H1 (cell line): ENCODE measurements at regions not wholly inside any gene's neighbourhood (a gene's known extent, or its start where the extent isn't known, plus 50 kb on each side); places are given as distances from the start of the nearest gene placed in this dataset.
A peak's percentile ranks its signal among the peaks of the same experiment; 100 is the strongest.

Experiments used
- CTCF ChIA-PET: fragments of 300-600 bp; sonication (Branson Sonifier 250); formaldehyde crosslinking; loops from one replicate; lab custom pipeline; 2021; ENCODE audit not compliant: partially characterized antibody; lab: Charles Lee
- POLR2A ChIA-PET: fragments of 300-600 bp; sonication (Branson Sonifier 250); formaldehyde crosslinking; loops from one replicate; lab custom pipeline; 2021; ENCODE audit warnings: inconsistent platforms; ENCODE audit not compliant: partially characterized antibody; lab: Charles Lee
- DNase-seq, 2 experiments: peaks; one replicate each; pipeline versions ENCODE4 v3.0.0 to v3.0.0-alpha.2; 2010 to 2022; ENCODE audit warnings: low spot score in 2 of 2, low read depth in 1 of 2, mixed read lengths in 1 of 2
- FAIRE-seq: peaks from 2 replicates; lab custom pipeline; 2011; peaks lifted over from hg19 to GRCh38; lab: Jason Lieb, UNC
- H2AFZ ChIP-seq: 2 replicates; pipeline ENCODE4 v1.8.1; 2012; ENCODE audit warnings: low read length, inconsistent platforms
- H2AK5ac ChIP-seq: 2 replicates; pipeline ENCODE4 v1.6.1; 2013; ENCODE audit warnings: low read depth, low read length
- H2BK120ac ChIP-seq: replicated peaks from 2 replicates; pipeline ENCODE3; 2013; ENCODE audit warnings: low read depth, low read length, inconsistent platforms
- H2BK12ac ChIP-seq: 2 replicates; pipeline ENCODE4 v1.6.1; 2013; ENCODE audit warnings: low read depth, low read length
- H2BK15ac ChIP-seq: 2 replicates; pipeline ENCODE4 v1.6.1; 2013; ENCODE audit warnings: low read length
- H2BK20ac ChIP-seq: 2 replicates; pipeline ENCODE4 v1.6.1; 2013; ENCODE audit warnings: low read length
- H2BK5ac ChIP-seq: 2 replicates; pipeline ENCODE4 v1.6.1; 2013; ENCODE audit warnings: low read depth, low read length
- H3K14ac ChIP-seq: 2 replicates; pipeline ENCODE4 v1.6.1; 2013; ENCODE audit warnings: inconsistent platforms; ENCODE audit not compliant: insufficient read length
- H3K18ac ChIP-seq: 2 replicates; pipeline ENCODE4 v1.6.1; 2013; ENCODE audit warnings: low read length; ENCODE audit errors: extremely low read depth
- H3K23ac ChIP-seq: 2 replicates; pipeline ENCODE4 v1.6.1; 2013; ENCODE audit warnings: inconsistent platforms; ENCODE audit not compliant: insufficient read length
- H3K23me2 ChIP-seq: 2 replicates; pipeline ENCODE4 v1.6.1; 2013; ENCODE audit warnings: low read depth, low read length
- H3K27ac ChIP-seq: 2 replicates; pipeline ENCODE4 v1.6.1; 2011; ENCODE audit warnings: low read depth, low read length, inconsistent platforms
- H3K27me3 ChIP-seq, 4 experiments: replicated peaks in 1 of 4; 1 replicate in 1 of 4; 2 replicates in 3 of 4; pipeline versions ENCODE4 v1.6.1 to v1.8.1; 2011 to 2013; ENCODE audit warnings: low read length in 3 of 4, mild to moderate bottlenecking in 3 of 4, inconsistent platforms in 2 of 4, mixed read lengths in 2 of 4, moderate library complexity in 1 of 4; ENCODE audit not compliant: control insufficient read depth in 3 of 4, insufficient read depth in 3 of 4; ENCODE audit errors: extremely low read depth in 1 of 4
- H3K36me3 ChIP-seq, 4 experiments: 2 replicates each; pipeline versions ENCODE4 v1.6.1 to v1.8.1; 2011 to 2013; ENCODE audit warnings: mild to moderate bottlenecking in 4 of 4, low read length in 3 of 4, moderate library complexity in 2 of 4, control low read depth in 1 of 4, inconsistent platforms in 1 of 4; ENCODE audit not compliant: insufficient read depth in 4 of 4, control insufficient read depth in 2 of 4
- H3K4ac ChIP-seq: replicated peaks from 2 replicates; pipeline ENCODE3; 2013; ENCODE audit warnings: low read length, low read depth, mixed read lengths, inconsistent platforms; ENCODE audit not compliant: insufficient read length
- H3K4me1 ChIP-seq, 4 experiments: replicated peaks in 1 of 4; 1 replicate in 1 of 4; 2 replicates in 3 of 4; pipeline versions ENCODE4 v1.6.1 to v1.8.1; 2011 to 2013; ENCODE audit warnings: low read length in 3 of 4, inconsistent platforms in 2 of 4, mixed read lengths in 1 of 4; ENCODE audit not compliant: insufficient read depth in 4 of 4, control insufficient read depth in 3 of 4
- H3K4me2 ChIP-seq, 2 experiments: 2 replicates each; pipeline versions ENCODE4 v1.6.1 to v1.8.1; 2011 to 2013; ENCODE audit warnings: low read depth in 2 of 2, low read length in 2 of 2, control low read depth in 1 of 2, inconsistent platforms in 1 of 2, mild to moderate bottlenecking in 1 of 2; ENCODE audit not compliant: insufficient read depth in 1 of 2
- H3K4me3 ChIP-seq, 4 experiments: fragments of 200-600, 300-600 bp in 1 of 4; sonication (generic), shearing (Covaris generic), sonication (Bioruptor Twin) in 1 of 4; 2 replicates each; pipeline versions ENCODE4 v1.5.1 to v1.8.1; 2011 to 2016; ENCODE audit warnings: low read length in 4 of 4, low read depth in 3 of 4, control low read depth in 2 of 4, inconsistent platforms in 2 of 4, mild to moderate bottlenecking in 2 of 4, mixed read lengths in 1 of 4, moderate library complexity in 1 of 4; ENCODE audit not compliant: insufficient read depth in 2 of 4; ENCODE audit errors: extremely low read depth in 1 of 4
- H3K56ac ChIP-seq: replicated peaks from 2 replicates; pipeline ENCODE3; 2013; ENCODE audit warnings: low read depth, mild to moderate bottlenecking, mixed read lengths, low read length, inconsistent platforms; ENCODE audit not compliant: insufficient read length
- H3K79me1 ChIP-seq: 2 replicates; pipeline ENCODE4 v1.6.1; 2013; ENCODE audit warnings: low read depth, low read length, control low read depth
- H3K79me2 ChIP-seq, 2 experiments: 2 replicates each; pipeline versions ENCODE4 v1.6.1 to v1.8.1; 2012 to 2013; ENCODE audit warnings: low read length in 2 of 2, mild to moderate bottlenecking in 2 of 2, inconsistent platforms in 1 of 2; ENCODE audit not compliant: insufficient read depth in 2 of 2, control insufficient read depth in 1 of 2
- H3K9ac ChIP-seq, 4 experiments: replicated peaks in 1 of 4; 1 replicate in 1 of 4; 2 replicates in 3 of 4; pipeline versions ENCODE4 v1.6.1 to v1.8.1; 2011 to 2013; ENCODE audit warnings: low read depth in 3 of 4, low read length in 3 of 4, control low read depth in 2 of 4, mild to moderate bottlenecking in 2 of 4, moderate library complexity in 2 of 4, inconsistent platforms in 1 of 4; ENCODE audit errors: extremely low read depth in 1 of 4
- H3K9me3 ChIP-seq, 2 experiments: 2 replicates each; pipeline versions ENCODE4 v1.6.1 to v1.8.1; 2012 to 2013; ENCODE audit warnings: mild to moderate bottlenecking in 2 of 2, moderate library complexity in 2 of 2, control low read depth in 1 of 2, inconsistent platforms in 1 of 2, low read depth in 1 of 2, low read length in 1 of 2, mixed read lengths in 1 of 2; ENCODE audit not compliant: insufficient read depth in 2 of 2
- H4K20me1 ChIP-seq, 2 experiments: replicated peaks in 1 of 2; 2 replicates each; pipeline versions ENCODE3 to v1.8.1; 2011 to 2013; ENCODE audit warnings: inconsistent platforms in 2 of 2, low read length in 2 of 2, mild to moderate bottlenecking in 1 of 2; ENCODE audit not compliant: insufficient read depth in 2 of 2, control insufficient read depth in 1 of 2
- H4K5ac ChIP-seq: 2 replicates; pipeline ENCODE4 v1.6.1; 2013; ENCODE audit warnings: low read length, low read depth, mixed read lengths, inconsistent platforms; ENCODE audit not compliant: insufficient read length
- H4K8ac ChIP-seq: 2 replicates; pipeline ENCODE4 v1.8.0; 2013; ENCODE audit warnings: mild to moderate bottlenecking, moderate library complexity, low read length, inconsistent platforms; ENCODE audit not compliant: insufficient read depth; ENCODE audit errors: extremely low read depth
- H4K91ac ChIP-seq: replicated peaks from 2 replicates; pipeline ENCODE3; 2013; ENCODE audit warnings: low read length, mixed read lengths, inconsistent platforms; ENCODE audit not compliant: insufficient read length
- ASH2L ChIP-seq: fragments of 200-600, 300-600 bp; sonication (generic); IDR thresholded peaks from one replicate; pipeline ENCODE4 v1.7.1; 2017; ENCODE audit warnings: low read length
- GTF2F1 ChIP-seq: IDR thresholded peaks from 2 replicates; pipeline ENCODE4 v1.6.1; 2012; ENCODE audit warnings: low read depth, low read length, improper control_type of control experiment, borderline replicate concordance
- HDAC6 ChIP-seq: IDR thresholded peaks from one replicate; pipeline ENCODE4 v1.7.1; 2012; ENCODE audit warnings: low read depth, mild to moderate bottlenecking, inconsistent platforms, low read length, moderate library complexity
- RBBP5 ChIP-seq: IDR thresholded peaks from 2 replicates; pipeline ENCODE4 v1.7.1; 2012; ENCODE audit warnings: low read depth, mild to moderate bottlenecking, inconsistent platforms, low read length, moderate library complexity, borderline replicate concordance
- YY1 ChIP-seq: IDR thresholded peaks from 2 replicates; pipeline ENCODE4 v1.6.1; 2011; ENCODE audit warnings: low read depth, mild to moderate bottlenecking, low read length
- WGBS, 2 experiments: shearing (Covaris generic) in 1 of 2; methylation state at CpG; one replicate each; pipeline versions ENCODE4 v1.1.6 to v1.1.7; 2013 to 2015; ENCODE audit warnings: low lambda C conversion rate in 2 of 2, mixed read lengths in 2 of 2, inconsistent platforms in 1 of 2, low coverage in 1 of 2, missing lambda C conversion rate in 1 of 2; ENCODE audit not compliant: insufficient replicate concordance in 2 of 2, insufficient coverage in 1 of 2, insufficient read length in 1 of 2; ENCODE audit errors: extremely low coverage in 1 of 2, missing lambda C conversion rate in 1 of 2; 5-methylcytosine and 5-hydroxymethylcytosine counted together
- TF ChIP-seq, protein P1 (sequence below): IDR thresholded peaks from 2 replicates; pipeline ENCODE4 v1.6.1; 2012; ENCODE audit warnings: inconsistent platforms

DNA sequence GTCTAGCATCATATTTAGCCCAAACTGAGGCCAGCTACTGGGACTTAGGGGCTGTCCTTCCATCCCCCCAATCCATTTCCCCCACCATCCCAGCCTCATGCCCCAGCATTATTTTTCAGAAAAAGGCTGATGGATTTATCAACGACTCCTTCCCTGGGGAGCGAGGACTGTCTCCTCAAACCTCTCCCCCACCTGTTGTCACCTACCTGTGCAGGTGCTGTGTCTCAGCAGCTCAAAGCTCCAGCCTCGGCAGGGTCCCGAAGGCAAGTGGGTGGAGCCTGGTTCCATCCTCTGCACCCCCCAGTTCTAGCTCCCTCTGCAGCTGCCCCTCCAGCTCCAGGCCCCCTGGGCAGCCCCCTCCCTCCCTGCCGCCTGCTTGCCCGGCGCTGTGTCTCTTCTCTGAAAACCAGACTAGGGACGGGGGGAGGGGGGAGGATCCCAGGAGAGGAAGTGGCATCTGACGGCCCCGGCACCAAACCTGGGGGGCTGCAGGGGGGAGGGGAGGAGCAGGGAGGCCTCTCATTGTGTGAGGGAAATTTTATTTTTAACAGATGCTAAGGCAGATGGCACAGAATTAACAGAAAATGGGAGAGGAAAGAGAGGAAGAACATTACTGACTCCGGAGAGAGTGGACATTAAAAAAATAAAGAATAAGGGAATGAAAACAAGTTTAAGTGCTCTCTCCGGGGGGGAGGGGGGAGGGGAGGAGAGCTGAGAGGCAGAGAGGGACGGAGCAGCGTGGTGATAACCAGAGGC lies 61.7 kb upstream of the PAX2 start:
- Histone ChIP-seq H3K23ac (no peak overlapping the region), H3K4ac (no peak overlapping the region), H2BK5ac (no peak overlapping the region), H2BK15ac (no peak overlapping the region), H3K36me3 (no peaks in the 10 kb centered on the region), H3K9me3 (no peaks in the 10 kb centered on the region), H3K18ac (no peak overlapping the region), H2BK120ac (no peak overlapping the region), H3K4me3 (peak overlapping the region; percentile 15 to 53 (median 20); a peak in 5 of 8 replicates), H3K9ac (no peak overlapping the region), H3K27ac (no peak overlapping the region), H3K56ac (no peak overlapping the region), H3K4me1 (peaks cover 3 to 24% (median 10%) of the 10 kb centered on the region in 4 experiments), H4K5ac (no peak overlapping the region), H4K20me1 (peaks cover 0 to 8% of the 10 kb centered on the region in 2 experiments), H3K79me1 (no peaks in the 10 kb centered on the region), H3K23me2 (peaks cover 9% of the 10 kb centered on the region; the same call in 1 of the 2 replicates), H2AK5ac (no peak overlapping the region)
- no peak for FAIRE-seq
- CTCF ChIA-PET, result interaction anchor here (0.8 to 3.1 kb wide), 9 partner anchors 13 to 141 kb away, joined by 3 to 13 read pairs (median 4); no protein-coding TSS in a partner anchor
- POLR2A ChIA-PET, result no interaction called here
- peak; percentile 35 for TF ChIP-seq ASH2L
- TF ChIP-seq YY1, result no peak
- TF ChIP-seq, protein P1, sequence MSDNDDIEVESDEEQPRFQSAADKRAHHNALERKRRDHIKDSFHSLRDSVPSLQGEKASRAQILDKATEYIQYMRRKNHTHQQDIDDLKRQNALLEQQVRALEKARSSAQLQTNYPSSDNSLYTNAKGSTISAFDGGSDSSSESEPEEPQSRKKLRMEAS, result 0 out of 2 replicates have a peak, but pooled peaks have one; percentile 19
- TF ChIP-seq HDAC6, result no peak
- no peak for TF ChIP-seq RBBP5
- TF ChIP-seq GTF2F1, result no peak
- TF ChIP-seq, all 59 proteins: peak for 2
- no peak overlapping the region for H4K91ac ChIP-seq
- WGBS, 2 experiments, result 23% methylated on average over 6 of the region's 14 CpGs; no CpG with 5 or more reads in 1 of the 2 experiments
- H3K27me3 ChIP-seq, result peaks cover 13 to 79% (median 66%) of the 10 kb centered on the region in 4 experiments
- no peak overlapping the region for H2BK20ac ChIP-seq
- peak overlapping the region; percentile 68 to 88 for H3K4me2 ChIP-seq
- 0 out of 2 replicates have a peak overlapping the region, but pooled peaks have one; percentile 56 for H2BK12ac ChIP-seq
- H4K8ac ChIP-seq, result no peak overlapping the region
- no peaks in the 10 kb centered on the region for H3K79me2 ChIP-seq
- no peak overlapping the region for H3K14ac ChIP-seq
- DNase-seq, result no peak
- no peak overlapping the region for H2AFZ ChIP-seq
